ENCODE measurements at regions not wholly inside any gene's neighbourhood (a gene's known extent, or its start where the extent isn't known, plus 50 kb on each side); places are given as distances from the start of the nearest gene placed in this dataset.

- Histone ChIP-seq H3K4me3 (ENCODE audit: low read depth, low read length) (no peak overlapping the region), H3K27me3 (replicated peaks) (no peaks in the 10 kb centered on the region), H3K27ac (no peak overlapping the region), H3K36me3 (replicated peaks) (no peaks in the 10 kb centered on the region)
- TF ChIP-seq CTCF (IDR thresholded peaks at IDR 0.05; ENCODE audit: low read depth, low read length, missing control alignments), result no peak
- no peak for DNase-seq
- in situ Hi-C loops (cut with HindIII; ENCODE audit: low pct_ligation_motif_present, low sequenced_read_pairs), result no loop called here
These were observed 63.5 kb upstream of the MAMLD1 start for GRCh38 chrX:150299579-150299978.

- no peaks in the 10 kb centered on the region for H3K27me3 ChIP-seq (replicated peaks)
- H3K27ac ChIP-seq, result no peak overlapping the region
- in situ Hi-C loops (cut with HindIII; ENCODE audit: low pct_ligation_motif_present, low sequenced_read_pairs), result no loop called here
- H3K4me3 ChIP-seq (ENCODE audit: low read depth, low read length), result no peak overlapping the region
- no peak for DNase-seq
- H3K36me3 ChIP-seq (replicated peaks), result no peaks in the 10 kb centered on the region
- no peak for TF ChIP-seq CTCF (IDR thresholded peaks at IDR 0.05; ENCODE audit: low read depth, low read length, missing control alignments)
These were observed 59.6 kb upstream of the MAMLD1 start for GRCh38 chrX:150303386-150304097.

GRCh38 chrX:150306002-150306401 lies 57.1 kb upstream of the MAMLD1 start:
- Histone ChIP-seq H3K36me3 (replicated peaks) (no peaks in the 10 kb centered on the region), H3K27ac (no peak overlapping the region), H3K4me3 (ENCODE audit: low read depth, low read length) (no peak overlapping the region), H3K27me3 (replicated peaks) (no peaks in the 10 kb centered on the region)
- no peak for DNase-seq
- in situ Hi-C loops (cut with HindIII; ENCODE audit: low pct_ligation_motif_present, low sequenced_read_pairs), result no loop called here
- TF ChIP-seq CTCF (IDR thresholded peaks at IDR 0.05; ENCODE audit: low read depth, low read length, missing control alignments), result no peak

GRCh38 chrX:150308041-150308440 lies 55.1 kb upstream of the MAMLD1 start:
- H3K27ac ChIP-seq, result no peak overlapping the region
- no peak for DNase-seq
- in situ Hi-C loops (cut with HindIII; ENCODE audit: low pct_ligation_motif_present, low sequenced_read_pairs), result no loop called here
- H3K27me3 ChIP-seq (replicated peaks), result no peaks in the 10 kb centered on the region
- H3K36me3 ChIP-seq (replicated peaks), result no peaks in the 10 kb centered on the region
- no peak for TF ChIP-seq CTCF (IDR thresholded peaks at IDR 0.05; ENCODE audit: low read depth, low read length, missing control alignments)
- H3K4me3 ChIP-seq (ENCODE audit: low read depth, low read length), result no peak overlapping the region

GRCh38 chrX:150308532-150309157 lies 54.5 kb upstream of the MAMLD1 start:
- DNase-seq, result no peak
- in situ Hi-C loops (cut with HindIII; ENCODE audit: low pct_ligation_motif_present, low sequenced_read_pairs), result no loop called here
- H3K4me3 ChIP-seq (ENCODE audit: low read depth, low read length), result no peak overlapping the region
- no peak overlapping the region for H3K27ac ChIP-seq
- H3K36me3 ChIP-seq (replicated peaks), result no peaks in the 10 kb centered on the region
- H3K27me3 ChIP-seq (replicated peaks), result no peaks in the 10 kb centered on the region
- TF ChIP-seq CTCF (IDR thresholded peaks at IDR 0.05; ENCODE audit: low read depth, low read length, missing control alignments), result no peak

All from brain microvascular endothelial cell (primary cell).